Stimulated activated CD4-positive, alpha-beta T cell treated with anti-CD3 and anti-CD28 coated beads, Interleukin-4, amount 100 ng/mL, for 24 hours (primary cell): ENCODE measurements at regions not wholly inside any gene's neighbourhood (a gene's known extent, or its start where the extent isn't known, plus 50 kb on each side); places are given as distances from the start of the nearest gene placed in this dataset.

Experiments
- DNase-seq: peaks from one replicate; pipeline ENCODE4 v3.0.0-alpha.2; 2020

GRCh38 chr14:86012461-86012860, 482.5 kb downstream of the FLRT2 start:
- DNase-seq = no peak

- DNase-seq = no peak
Observed at GRCh38 chr14:86003998-86004397, 474.1 kb downstream of the FLRT2 start.

GRCh38 chr14:85996551-85996950, 466.6 kb downstream of the FLRT2 start:
- no peak for DNase-seq

- no peak for DNase-seq
Observed at GRCh38 chr14:85991156-85991555, 461.2 kb downstream of the FLRT2 start.

GRCh38 chr14:85987907-85988306, 458.0 kb downstream of the FLRT2 start:
- no peak for DNase-seq

DNA sequence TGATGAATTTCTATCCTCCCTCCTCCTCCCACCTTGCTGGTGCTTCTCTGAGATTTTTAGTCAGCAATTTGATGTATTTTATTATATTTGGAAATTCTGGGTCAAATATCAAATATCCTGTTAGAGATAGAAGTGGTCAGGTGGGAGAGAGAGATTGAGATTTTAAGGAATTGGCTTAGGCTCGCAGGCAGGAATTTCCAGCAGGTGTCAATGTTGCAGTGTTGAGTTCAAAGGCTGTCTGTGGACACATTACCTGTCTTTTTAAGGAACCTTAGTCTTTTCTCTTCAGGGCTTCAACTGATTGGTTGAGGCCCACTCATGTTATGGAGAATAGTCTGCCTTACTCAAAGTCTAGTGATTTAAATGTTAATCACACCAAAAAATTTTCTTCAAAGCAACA, 457.3 kb downstream of the FLRT2 start:
- no peak for DNase-seq

- no peak for DNase-seq
Observed at GRCh38 chr14:85978582-85979250, 448.8 kb downstream of the FLRT2 start.

DNA sequence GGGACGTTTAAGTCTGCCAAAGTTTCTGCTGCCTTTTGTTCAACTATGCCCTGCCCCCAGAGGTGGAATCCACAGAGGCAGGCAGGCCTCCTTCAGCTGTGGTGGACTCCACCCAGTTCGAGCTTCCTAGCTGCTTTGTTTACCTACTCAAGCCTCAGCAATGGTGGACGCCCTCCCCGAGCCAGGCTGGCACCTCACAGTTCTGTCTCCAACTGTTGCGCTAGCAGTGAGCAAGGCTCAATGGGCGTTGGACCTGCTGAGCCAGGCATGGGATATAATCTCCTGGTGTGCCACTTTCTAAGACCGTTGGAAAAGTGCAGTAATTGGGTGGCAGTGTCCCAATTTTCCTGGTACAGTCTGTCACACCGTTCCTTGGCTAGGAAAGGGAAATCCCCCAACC, 444.7 kb downstream of the FLRT2 start:
- DNase-seq = no peak

DNA sequence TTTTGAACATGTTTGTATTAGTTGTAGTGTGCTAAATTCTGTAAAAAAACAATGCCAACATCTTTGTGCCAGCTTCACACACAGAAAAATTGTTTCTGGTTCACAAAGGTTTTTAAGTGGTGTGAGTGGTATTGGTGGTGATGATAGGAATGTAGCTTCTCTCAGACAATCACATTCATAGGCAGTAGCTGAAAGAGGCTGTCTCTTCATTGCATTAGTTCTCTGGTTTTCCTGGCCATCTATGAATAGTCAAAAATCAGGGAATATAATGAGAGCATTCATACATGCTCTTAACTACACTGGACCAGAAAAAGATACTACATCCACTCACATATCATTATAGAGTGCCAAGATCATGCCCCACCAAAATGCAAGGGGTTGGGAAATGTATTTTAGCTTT, 433.5 kb downstream of the FLRT2 start:
- no peak for DNase-seq

- DNase-seq = no peak
Observed at GRCh38 chr14:85960756-85961155, 430.8 kb downstream of the FLRT2 start.

DNA sequence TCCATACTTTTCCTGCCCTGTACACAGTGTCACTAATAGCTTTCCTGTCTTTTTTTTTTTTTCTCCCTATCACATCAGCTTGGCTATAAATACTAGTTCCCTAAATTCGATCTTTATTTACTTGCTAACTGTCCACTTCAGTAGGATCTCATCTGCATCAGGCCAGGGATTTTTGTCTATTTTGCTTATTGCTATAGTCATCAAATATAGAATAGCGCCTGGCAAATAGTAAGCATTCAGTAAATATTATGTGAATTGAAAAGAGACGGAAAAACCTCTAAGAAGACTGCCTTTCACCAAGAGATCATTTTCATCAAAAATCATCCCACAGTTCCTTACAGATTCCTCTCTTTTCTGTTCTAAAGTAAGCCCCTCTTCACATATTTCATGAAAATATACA, 429.1 kb downstream of the FLRT2 start:
- no peak for DNase-seq

GRCh38 chr14:85958069-85958468, 428.1 kb downstream of the FLRT2 start:
- DNase-seq = no peak

- no peak for DNase-seq
Observed at GRCh38 chr14:85953265-85953664, 423.3 kb downstream of the FLRT2 start.

- DNase-seq = no peak
Observed at GRCh38 chr14:85948153-85948552, 418.2 kb downstream of the FLRT2 start.

DNA sequence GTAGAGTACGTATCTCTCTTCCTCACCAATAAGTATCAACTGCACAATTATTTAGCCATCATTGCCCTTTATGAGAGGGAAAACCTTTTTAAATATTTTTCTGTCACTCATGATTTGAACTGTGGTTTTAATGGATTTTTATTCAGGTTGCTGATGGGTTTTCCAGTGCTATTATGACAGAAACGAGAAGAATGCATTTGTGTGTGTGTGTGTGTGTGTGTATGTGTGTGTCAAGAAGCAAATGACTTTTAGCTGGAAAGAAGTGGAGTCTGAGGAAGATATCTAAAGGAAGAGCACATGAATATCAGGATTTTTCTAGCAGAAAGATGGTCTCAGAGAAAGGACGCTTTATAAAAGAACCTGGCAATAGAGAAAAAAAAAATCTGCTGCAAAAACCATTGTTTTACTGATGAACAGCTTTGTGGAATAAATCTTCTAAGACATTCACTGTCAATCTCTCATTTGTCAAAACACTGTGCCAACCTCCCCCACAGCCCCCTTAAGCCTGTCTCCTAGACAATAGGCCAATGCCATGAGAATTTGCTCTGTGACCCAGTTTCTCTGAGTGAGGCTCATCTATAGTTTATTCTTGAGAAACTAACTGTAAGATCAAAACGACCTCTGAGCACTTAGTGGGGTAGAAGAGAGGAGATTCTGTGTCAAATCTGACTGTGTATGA, 417.7 kb downstream of the FLRT2 start:
- no peak for DNase-seq

DNA sequence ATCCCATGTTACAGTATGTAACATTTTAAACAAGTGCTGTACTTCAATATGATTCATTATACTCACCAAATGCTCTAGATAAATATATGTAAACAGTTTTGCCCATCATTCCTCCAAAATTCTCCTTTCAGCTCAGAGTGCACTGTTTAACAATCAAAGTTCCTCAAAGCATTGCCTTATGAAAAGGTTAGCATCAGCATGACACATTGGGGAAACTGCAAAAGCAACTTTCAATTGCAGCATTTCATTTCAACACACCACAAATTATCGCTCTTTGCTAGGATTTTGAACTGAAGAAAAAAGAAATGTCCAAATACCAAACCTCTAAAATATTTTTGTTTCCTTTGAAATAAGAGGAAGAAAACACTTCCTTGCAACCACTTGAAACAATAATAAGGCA, 413.2 kb downstream of the FLRT2 start:
- DNase-seq = no peak

GRCh38 chr14:85934886-85935254, 404.9 kb downstream of the FLRT2 start:
- DNase-seq = no peak

DNA sequence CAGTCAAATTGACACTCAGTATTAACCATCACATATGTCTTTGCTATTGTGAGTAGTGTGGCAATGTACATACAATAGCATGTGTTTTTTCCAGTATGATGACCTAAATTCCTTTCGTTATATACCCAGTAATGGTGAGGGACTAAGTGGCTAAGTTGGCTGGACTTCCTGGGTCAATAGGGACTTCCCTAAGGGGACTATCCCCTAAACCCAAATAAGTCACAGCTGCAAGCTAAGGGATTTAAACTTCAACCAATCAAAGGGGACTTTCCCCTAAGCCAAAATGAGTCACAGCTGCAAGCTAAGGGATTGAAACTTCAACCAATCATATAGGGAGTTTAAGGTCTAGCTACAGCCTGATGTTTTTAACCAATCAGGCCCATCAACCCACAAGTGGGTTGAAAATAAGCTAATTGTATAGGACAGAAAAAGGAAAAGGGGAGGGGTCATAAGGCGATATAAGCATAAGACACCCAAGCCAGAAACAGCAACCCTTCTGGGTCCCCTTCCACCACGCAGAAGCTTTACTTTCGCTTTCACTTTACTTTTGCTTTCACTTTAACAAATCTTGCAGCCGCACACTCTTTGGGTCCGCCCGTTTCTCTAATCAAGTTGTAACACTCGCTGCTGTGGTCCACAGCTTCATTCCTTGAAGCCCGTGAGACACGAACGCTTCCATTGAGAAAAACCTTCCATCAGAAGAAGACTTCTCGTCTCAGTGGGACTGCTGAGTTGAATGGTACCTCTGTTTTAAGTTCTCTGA, 404.4 kb downstream of the FLRT2 start:
- peak; percentile 61 for DNase-seq

- DNase-seq = no peak
Observed at GRCh38 chr14:85921241-85921640, 391.3 kb downstream of the FLRT2 start.

DNA sequence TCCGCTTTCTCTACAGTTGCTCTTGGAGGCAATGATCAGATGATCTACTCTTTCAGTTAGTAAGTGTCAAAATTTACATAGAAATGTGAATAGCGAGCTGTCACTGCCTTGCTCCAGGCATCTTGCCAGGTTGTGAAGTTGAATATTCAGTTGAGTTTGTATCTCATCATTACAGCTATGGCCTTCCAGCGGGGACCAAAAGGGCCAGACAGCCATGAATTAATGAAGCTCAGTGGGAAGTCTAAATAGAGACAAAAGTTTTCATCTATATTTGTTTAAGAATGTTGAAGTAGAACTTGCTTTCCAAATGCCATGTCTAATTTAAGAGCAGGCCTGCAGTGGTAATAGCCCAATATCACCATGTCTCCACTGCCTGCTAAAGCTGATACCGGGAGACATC, 387.8 kb downstream of the FLRT2 start:
- DNase-seq = no peak

- no peak for DNase-seq
Observed at GRCh38 chr14:85915711-85916110, 385.8 kb downstream of the FLRT2 start.

- no peak for DNase-seq
Observed at GRCh38 chr14:85912141-85912540, 382.2 kb downstream of the FLRT2 start.

- no peak for DNase-seq
Observed at GRCh38 chr14:85911044-85911443, 381.1 kb downstream of the FLRT2 start.

DNA sequence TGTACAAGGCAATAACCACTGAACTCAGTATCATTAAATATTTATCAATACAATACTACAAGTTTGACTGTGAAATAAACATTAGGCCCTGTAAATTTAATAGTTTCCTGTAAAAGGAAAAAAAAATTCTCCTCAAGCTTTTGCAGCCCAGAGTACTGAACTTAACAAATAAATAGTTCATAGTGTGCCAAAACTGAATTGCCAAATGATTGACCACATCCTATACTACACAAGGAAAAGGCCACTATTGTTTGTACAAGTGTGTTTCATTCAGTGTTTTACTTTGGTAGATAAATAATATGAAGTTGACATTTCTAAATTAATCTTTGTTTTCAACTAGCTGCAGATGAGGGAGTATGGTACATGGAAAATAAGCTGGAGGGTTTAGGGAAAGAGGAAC, 379.6 kb downstream of the FLRT2 start:
- no peak for DNase-seq
